ENCODE measurements at regions not wholly inside any gene's neighbourhood (a gene's known extent, or its start where the extent isn't known, plus 50 kb on each side); places are given as distances from the start of the nearest gene placed in this dataset.

DNA sequence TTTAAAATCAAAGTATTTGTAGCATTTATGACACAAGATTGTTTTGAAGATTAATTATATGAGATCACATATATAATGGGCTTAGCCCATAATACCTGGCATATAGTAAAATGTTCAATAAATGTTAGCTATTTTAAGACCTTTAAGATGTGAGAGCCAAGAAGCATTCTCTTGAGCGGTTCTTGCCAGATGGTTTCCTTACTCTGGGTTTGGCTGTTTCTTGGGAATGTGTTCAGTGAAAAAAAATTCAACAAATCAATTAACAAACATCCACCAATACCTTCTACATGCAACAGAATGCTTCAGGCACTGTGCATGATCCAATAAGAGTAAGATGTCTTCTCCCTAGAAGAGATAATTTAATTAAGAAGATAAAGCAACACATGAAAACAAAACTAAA, 230.4 kb downstream of the CMPK2 start:
- peaks cover 3% of the 10 kb centered on the region for H3K9me3 Mint-ChIP-seq (ENCODE audit: unreplicated experiment)
- intact Hi-C loops (cut with micrococcal nuclease), result no loop called here
- H3K4me1 Mint-ChIP-seq (ENCODE audit: insufficient read depth, unreplicated experiment), result no peaks in the 10 kb centered on the region
- TF ChIP-seq, protein P1, sequence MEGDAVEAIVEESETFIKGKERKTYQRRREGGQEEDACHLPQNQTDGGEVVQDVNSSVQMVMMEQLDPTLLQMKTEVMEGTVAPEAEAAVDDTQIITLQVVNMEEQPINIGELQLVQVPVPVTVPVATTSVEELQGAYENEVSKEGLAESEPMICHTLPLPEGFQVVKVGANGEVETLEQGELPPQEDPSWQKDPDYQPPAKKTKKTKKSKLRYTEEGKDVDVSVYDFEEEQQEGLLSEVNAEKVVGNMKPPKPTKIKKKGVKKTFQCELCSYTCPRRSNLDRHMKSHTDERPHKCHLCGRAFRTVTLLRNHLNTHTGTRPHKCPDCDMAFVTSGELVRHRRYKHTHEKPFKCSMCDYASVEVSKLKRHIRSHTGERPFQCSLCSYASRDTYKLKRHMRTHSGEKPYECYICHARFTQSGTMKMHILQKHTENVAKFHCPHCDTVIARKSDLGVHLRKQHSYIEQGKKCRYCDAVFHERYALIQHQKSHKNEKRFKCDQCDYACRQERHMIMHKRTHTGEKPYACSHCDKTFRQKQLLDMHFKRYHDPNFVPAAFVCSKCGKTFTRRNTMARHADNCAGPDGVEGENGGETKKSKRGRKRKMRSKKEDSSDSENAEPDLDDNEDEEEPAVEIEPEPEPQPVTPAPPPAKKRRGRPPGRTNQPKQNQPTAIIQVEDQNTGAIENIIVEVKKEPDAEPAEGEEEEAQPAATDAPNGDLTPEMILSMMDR (IDR thresholded peaks at IDR 0.05; ENCODE audit: unreplicated experiment), result no peak
- no TSS peak for BruUV-seq (replicated peaks)
- ChIA-PET CTCF (no interaction called here), POLR2A (no interaction called here)
- H3K4me3 Mint-ChIP-seq (ENCODE audit: unreplicated experiment), result no peak overlapping the region
- DNase-seq (ENCODE audit: unreplicated experiment), result no peak
- H3K27ac Mint-ChIP-seq (ENCODE audit: low read depth, unreplicated experiment), result no peak overlapping the region
- H3K27me3 Mint-ChIP-seq (ENCODE audit: insufficient read depth, unreplicated experiment), result no peaks in the 10 kb centered on the region
- no peaks in the 10 kb centered on the region for H3K36me3 Mint-ChIP-seq (ENCODE audit: insufficient read depth, unreplicated experiment)

GRCh38 chr2:6637330-6637729, 228.4 kb downstream of the CMPK2 start:
- TF ChIP-seq, protein P1 (IDR thresholded peaks at IDR 0.05; ENCODE audit: unreplicated experiment), result no peak
- Mint-ChIP-seq H3K36me3 (ENCODE audit: insufficient read depth, unreplicated experiment) (no peaks in the 10 kb centered on the region), H3K4me3 (ENCODE audit: unreplicated experiment) (no peak overlapping the region), H3K9me3 (ENCODE audit: unreplicated experiment) (peaks cover 7% of the 10 kb centered on the region), H3K27ac (ENCODE audit: low read depth, unreplicated experiment) (no peak overlapping the region), H3K4me1 (ENCODE audit: insufficient read depth, unreplicated experiment) (no peaks in the 10 kb centered on the region), H3K27me3 (ENCODE audit: insufficient read depth, unreplicated experiment) (no peaks in the 10 kb centered on the region)
- DNase-seq (ENCODE audit: unreplicated experiment), result no peak
- ChIA-PET CTCF (no interaction called here), POLR2A (no interaction called here)
- BruUV-seq (replicated peaks), result no TSS peak
- intact Hi-C loops (cut with micrococcal nuclease), result no loop called here

GRCh38 chr2:6639929-6640620, 225.6 kb downstream of the CMPK2 start:
- DNase-seq (ENCODE audit: unreplicated experiment), result no peak
- intact Hi-C loops (cut with micrococcal nuclease), result no loop called here
- Mint-ChIP-seq H3K4me1 (ENCODE audit: insufficient read depth, unreplicated experiment) (no peaks in the 10 kb centered on the region), H3K36me3 (ENCODE audit: insufficient read depth, unreplicated experiment) (no peaks in the 10 kb centered on the region), H3K9me3 (ENCODE audit: unreplicated experiment) (peaks cover 7% of the 10 kb centered on the region), H3K27me3 (ENCODE audit: insufficient read depth, unreplicated experiment) (no peaks in the 10 kb centered on the region), H3K4me3 (ENCODE audit: unreplicated experiment) (no peak overlapping the region), H3K27ac (ENCODE audit: low read depth, unreplicated experiment) (no peak overlapping the region)
- TF ChIP-seq, protein P1 (IDR thresholded peaks at IDR 0.05; ENCODE audit: unreplicated experiment), result no peak
- CTCF ChIA-PET, result interaction anchor here (0.7 kb wide), 1 partner anchor 87 kb away, joined by 3 read pairs; no protein-coding TSS in a partner anchor
- no TSS peak for BruUV-seq (replicated peaks)
- POLR2A ChIA-PET, result no interaction called here

DNA sequence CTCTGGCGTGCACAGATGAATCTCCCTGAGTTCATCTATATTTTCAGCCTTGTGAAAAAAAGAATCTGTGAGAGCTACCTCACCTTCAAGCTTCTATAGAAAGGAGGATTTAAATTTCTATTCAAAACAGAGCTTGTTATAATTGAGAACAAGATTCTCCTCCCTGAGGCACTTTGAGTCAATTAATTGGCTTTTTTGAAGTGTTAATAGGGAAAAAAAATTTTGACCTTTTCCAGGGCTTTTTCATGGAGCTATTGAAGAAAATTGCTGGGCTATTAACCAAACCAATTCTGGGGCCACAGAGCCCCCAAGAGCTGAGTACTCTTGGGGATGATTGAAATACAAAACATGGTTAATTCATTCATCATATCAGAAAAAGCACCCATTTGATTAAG, 225.1 kb downstream of the CMPK2 start:
- no peaks in the 10 kb centered on the region for H3K4me1 Mint-ChIP-seq (ENCODE audit: insufficient read depth, unreplicated experiment)
- H3K27me3 Mint-ChIP-seq (ENCODE audit: insufficient read depth, unreplicated experiment), result no peaks in the 10 kb centered on the region
- no peak overlapping the region for H3K27ac Mint-ChIP-seq (ENCODE audit: low read depth, unreplicated experiment)
- intact Hi-C loops (cut with micrococcal nuclease), result no loop called here
- DNase-seq (ENCODE audit: unreplicated experiment), result no peak
- POLR2A ChIA-PET, result no interaction called here
- no peaks in the 10 kb centered on the region for H3K36me3 Mint-ChIP-seq (ENCODE audit: insufficient read depth, unreplicated experiment)
- CTCF ChIA-PET, result interaction anchor here (0.7 kb wide), 1 partner anchor 86 kb away, joined by 3 read pairs; no protein-coding TSS in a partner anchor
- H3K4me3 Mint-ChIP-seq (ENCODE audit: unreplicated experiment), result no peak overlapping the region
- TF ChIP-seq, protein P1 (IDR thresholded peaks at IDR 0.05; ENCODE audit: unreplicated experiment), result no peak
- peaks cover 7% of the 10 kb centered on the region for H3K9me3 Mint-ChIP-seq (ENCODE audit: unreplicated experiment)
- no TSS peak for BruUV-seq (replicated peaks)

Measured in MCF 10A (cell line).